ENCODE measurements at regions not wholly inside any gene's neighbourhood (a gene's known extent, or its start where the extent isn't known, plus 50 kb on each side); places are given as distances from the start of the nearest gene placed in this dataset.

DNA sequence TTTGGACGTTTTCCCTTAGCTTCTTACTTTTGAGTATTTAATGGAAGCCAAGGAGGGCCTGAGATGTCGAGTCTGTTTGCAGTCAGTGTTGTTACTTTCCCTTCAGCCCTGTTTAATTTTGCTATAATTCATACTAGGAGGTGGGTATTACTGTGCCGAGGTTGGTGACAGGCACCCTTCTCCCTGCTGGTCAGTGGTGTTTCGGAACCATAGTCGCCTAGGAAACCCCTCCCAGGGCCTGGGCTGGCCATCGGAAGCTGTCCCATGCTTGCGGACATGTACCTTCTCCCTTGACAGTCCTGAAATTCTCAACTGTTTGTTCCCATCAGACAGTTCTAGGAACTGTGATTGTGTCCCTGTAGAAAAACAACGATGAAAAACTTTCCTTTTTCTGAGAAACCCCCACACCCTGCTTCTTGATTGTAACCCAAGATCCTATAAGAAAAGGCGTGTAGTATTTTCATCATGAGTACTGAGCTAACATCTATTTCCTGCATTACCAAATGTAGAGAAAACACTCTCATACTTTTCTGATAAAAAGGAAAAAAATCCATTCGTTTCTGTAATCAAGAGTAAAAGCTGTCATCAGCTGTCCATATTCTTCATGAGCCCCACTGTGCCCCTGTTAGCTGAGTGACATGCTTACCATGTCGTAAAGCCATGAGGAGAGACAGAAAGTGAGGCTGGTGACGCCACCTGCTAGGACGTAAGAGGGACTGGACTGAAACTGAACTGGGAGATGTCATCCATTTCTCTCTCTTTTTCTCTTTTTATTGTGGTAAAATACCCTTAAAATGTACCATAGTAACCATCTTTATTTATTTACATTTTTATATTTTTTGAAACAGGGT, 424.7 kb upstream of the AMELY start:
- Histone ChIP-seq H2AFZ (ENCODE audit: low read depth, low read length) (no peak overlapping the region), H3K9me2 (ENCODE audit: insufficient read depth, low read length) (no peaks in the 10 kb centered on the region), H4K20me1 (ENCODE audit: insufficient read depth) (no peaks in the 10 kb centered on the region), H3F3A (ENCODE audit: insufficient read depth, low read length, poor library complexity, severe bottlenecking) (no peaks in the 10 kb centered on the region), H3K4me3 (ENCODE audit: low read length) (no peak overlapping the region), H3K79me2 (replicated peaks; ENCODE audit: insufficient read depth, low read length) (no peaks in the 10 kb centered on the region), H3K27ac (ENCODE audit: low read length) (no peak overlapping the region), H3K9me3 (ENCODE audit: low read length) (no peaks in the 10 kb centered on the region), H3K4me2 (ENCODE audit: low read length) (no peak overlapping the region), H3K9ac (ENCODE audit: low read length) (no peak overlapping the region), H3K27me3 (ENCODE audit: insufficient read depth, low read depth, low read length) (no peaks in the 10 kb centered on the region), H3K36me3 (ENCODE audit: insufficient read depth, low read length) (no peaks in the 10 kb centered on the region)
- TF ChIP-seq MXI1 (conservative IDR thresholded peaks at IDR 0.05; ENCODE audit: poor library complexity, severe bottlenecking): no peak
- TF ChIP-seq POLR2AphosphoS5 (IDR thresholded peaks at IDR 0.05): no peak
- no peak for TF ChIP-seq TAF1 (IDR thresholded peaks at IDR 0.05; ENCODE audit: low read depth)
- TF ChIP-seq CTCF (IDR thresholded peaks at IDR 0.05; ENCODE audit: poor library complexity, severe bottlenecking): no peak
- TF ChIP-seq EZH2 (IDR thresholded peaks at IDR 0.05; ENCODE audit: borderline replicate concordance, insufficient read depth, low read length, poor library complexity, severe bottlenecking): no peak
- no peak for TF ChIP-seq EP300 (conservative IDR thresholded peaks at IDR 0.05; ENCODE audit: poor library complexity, severe bottlenecking)
- no peak for TF ChIP-seq SMC3 (conservative IDR thresholded peaks at IDR 0.05; ENCODE audit: poor library complexity)
- TF ChIP-seq REST (IDR thresholded peaks at IDR 0.05; ENCODE audit: borderline replicate concordance): no peak
- no peak for TF ChIP-seq RAD21 (conservative IDR thresholded peaks at IDR 0.05)

GRCh38 chrY:7334449-7334848, 422.9 kb upstream of the AMELY start:
- Histone ChIP-seq H3K4me2 (ENCODE audit: low read length) (no peak overlapping the region), H3K9me2 (ENCODE audit: insufficient read depth, low read length) (no peaks in the 10 kb centered on the region), H3K36me3 (ENCODE audit: insufficient read depth, low read length) (no peaks in the 10 kb centered on the region), H3K9ac (ENCODE audit: low read length) (no peak overlapping the region), H3K27ac (ENCODE audit: low read length) (no peak overlapping the region), H3K27me3 (ENCODE audit: insufficient read depth, low read depth, low read length) (no peaks in the 10 kb centered on the region), H4K20me1 (ENCODE audit: insufficient read depth) (no peaks in the 10 kb centered on the region), H3K4me3 (ENCODE audit: low read length) (no peak overlapping the region), H2AFZ (ENCODE audit: low read depth, low read length) (no peak overlapping the region), H3F3A (ENCODE audit: insufficient read depth, low read length, poor library complexity, severe bottlenecking) (no peaks in the 10 kb centered on the region), H3K79me2 (replicated peaks; ENCODE audit: insufficient read depth, low read length) (no peaks in the 10 kb centered on the region), H3K9me3 (ENCODE audit: low read length) (no peaks in the 10 kb centered on the region)
- TF ChIP-seq POLR2AphosphoS5 (IDR thresholded peaks at IDR 0.05) (no peak), EP300 (conservative IDR thresholded peaks at IDR 0.05; ENCODE audit: poor library complexity, severe bottlenecking) (no peak), RAD21 (conservative IDR thresholded peaks at IDR 0.05) (no peak), MXI1 (conservative IDR thresholded peaks at IDR 0.05; ENCODE audit: poor library complexity, severe bottlenecking) (no peak), SMC3 (conservative IDR thresholded peaks at IDR 0.05; ENCODE audit: poor library complexity) (no peak), REST (IDR thresholded peaks at IDR 0.05; ENCODE audit: borderline replicate concordance) (no peak), EZH2 (IDR thresholded peaks at IDR 0.05; ENCODE audit: borderline replicate concordance, insufficient read depth, low read length, poor library complexity, severe bottlenecking) (no peak), TAF1 (IDR thresholded peaks at IDR 0.05; ENCODE audit: low read depth) (no peak), CTCF (IDR thresholded peaks at IDR 0.05; ENCODE audit: poor library complexity, severe bottlenecking) (no peak)
